Hepatocyte (in vitro differentiated cells): ENCODE measurements at regions not wholly inside any gene's neighbourhood (a gene's known extent, or its start where the extent isn't known, plus 50 kb on each side); places are given as distances from the start of the nearest gene placed in this dataset.
"Not testable (repeated sequence)": the region's sequence is repeated elsewhere in the genome, so short reads cannot be mapped to it uniquely, and the experiment has no call there.

Experiments
- DNase-seq: peaks from one replicate; pipeline ENCODE4 v3.0.0-alpha.2; 2016; ENCODE audit warnings: low spot score
- H2AFZ ChIP-seq: fragments of 200-600 bp; sonication (generic); 2 replicates; pipeline ENCODE4 v1.6.0; 2016; ENCODE audit warnings: antibody characterized with exemption, mild to moderate bottlenecking
- H3K27ac ChIP-seq: fragments of 200-600 bp; sonication (generic); 2 replicates; pipeline ENCODE4 v1.5.1; 2016; ENCODE audit warnings: mild to moderate bottlenecking
- H3K27me3 ChIP-seq: fragments of 200-600 bp; sonication (generic); 2 replicates; pipeline ENCODE4 v1.6.1; 2016
- H3K36me3 ChIP-seq: fragments of 200-600 bp; sonication (generic); replicated peaks from 2 replicates; pipeline ENCODE4 v1.5.1; 2016; ENCODE audit warnings: low read depth; ENCODE audit not compliant: insufficient read depth
- H3K4me1 ChIP-seq: fragments of 200-600 bp; sonication (generic); 2 replicates; pipeline ENCODE4 v1.5.1; 2016; ENCODE audit warnings: mild to moderate bottlenecking, moderate library complexity; ENCODE audit not compliant: insufficient read depth
- H3K4me2 ChIP-seq: fragments of 200-600 bp; sonication (generic); 2 replicates; pipeline ENCODE4 v1.6.0; 2016
- H3K4me3 ChIP-seq: fragments of 200-600 bp; sonication (generic); 2 replicates; pipeline ENCODE4 v1.5.1; 2016; ENCODE audit warnings: mild to moderate bottlenecking
- H3K79me2 ChIP-seq: fragments of 200-600 bp; sonication (generic); 2 replicates; pipeline ENCODE4 v1.6.0; 2017; ENCODE audit warnings: mild to moderate bottlenecking
- H3K9me2 ChIP-seq: fragments of 200-600 bp; sonication (generic); replicated peaks from 2 replicates; pipeline ENCODE4 v1.6.0; 2017; ENCODE audit warnings: mild to moderate bottlenecking; ENCODE audit not compliant: insufficient read depth
- H3K9me3 ChIP-seq: fragments of 200-600 bp; sonication (generic); 2 replicates; pipeline ENCODE4 v1.5.1; 2016; ENCODE audit warnings: low read depth, mild to moderate bottlenecking
- H4K20me1 ChIP-seq: fragments of 200-600 bp; sonication (generic); 2 replicates; pipeline ENCODE4 v1.6.0; 2016; ENCODE audit warnings: mild to moderate bottlenecking; ENCODE audit not compliant: insufficient read depth, poor library complexity, severe bottlenecking
- EZH2 ChIP-seq: fragments of 200-600 bp; sonication (generic); IDR thresholded peaks from 2 replicates; pipeline ENCODE4 v1.6.1; 2016; ENCODE audit warnings: antibody characterized with exemption, mild to moderate bottlenecking, borderline replicate concordance
- EZH2phosphoT487 ChIP-seq: fragments of 200-600 bp; sonication (generic); IDR thresholded peaks from one replicate; pipeline ENCODE4 v1.6.1; 2018; ENCODE audit warnings: antibody characterized with exemption, mild to moderate bottlenecking, low read depth, moderate library complexity; ENCODE audit not compliant: unreplicated experiment, severe bottlenecking
- WGBS: methylation state at CpG from one replicate; pipeline ENCODE4 v1.1.6; 2016; ENCODE audit warnings: low lambda C conversion rate; ENCODE audit errors: missing lambda C conversion rate; 5-methylcytosine and 5-hydroxymethylcytosine counted together
- TF ChIP-seq, protein P1 (sequence below): fragments of 200-600 bp; sonication (generic); IDR thresholded peaks from 2 replicates; pipeline ENCODE4 v1.5.1; 2016; ENCODE audit warnings: antibody characterized with exemption, mild to moderate bottlenecking; ENCODE audit not compliant: poor library complexity

DNA sequence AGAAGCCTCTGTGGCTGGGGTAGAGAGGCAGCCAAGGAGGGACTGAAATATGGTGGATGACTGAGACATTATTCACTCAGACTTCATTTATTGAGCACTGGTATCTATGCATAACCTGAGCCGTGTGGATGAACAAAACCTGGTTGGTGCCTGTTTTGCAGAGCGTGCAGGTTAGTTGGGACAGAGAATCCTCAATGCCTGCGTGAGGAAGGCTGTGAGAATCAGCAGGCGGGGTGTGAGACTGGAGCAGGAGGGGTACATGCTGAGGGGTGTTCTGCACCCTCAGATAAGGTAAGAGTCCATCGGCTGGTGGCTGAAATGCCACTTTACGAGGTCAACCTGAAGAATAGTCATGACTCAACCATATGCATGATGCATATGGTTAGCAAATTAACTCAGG, 271.6 kb downstream of the MED10 start:
- DNase-seq: no peak
- H3K27me3 ChIP-seq: no peaks in the 10 kb centered on the region
- 92% methylated on average over 6 of the region's 6 CpGs for WGBS
- no peaks in the 10 kb centered on the region for H3K4me1 ChIP-seq
- H3K4me2 ChIP-seq: no peak overlapping the region
- H3K36me3 ChIP-seq: no peaks in the 10 kb centered on the region
- no peaks in the 10 kb centered on the region for H3K9me2 ChIP-seq
- H3K9me3 ChIP-seq: no peaks in the 10 kb centered on the region
- no peak overlapping the region for H3K4me3 ChIP-seq
- H4K20me1 ChIP-seq: no peaks in the 10 kb centered on the region
- H3K79me2 ChIP-seq: no peaks in the 10 kb centered on the region
- H3K27ac ChIP-seq: no peak overlapping the region
- no peak overlapping the region for H2AFZ ChIP-seq
- TF ChIP-seq EZH2phosphoT487 (no peak), EZH2 (no peak)
- TF ChIP-seq, protein P1, sequence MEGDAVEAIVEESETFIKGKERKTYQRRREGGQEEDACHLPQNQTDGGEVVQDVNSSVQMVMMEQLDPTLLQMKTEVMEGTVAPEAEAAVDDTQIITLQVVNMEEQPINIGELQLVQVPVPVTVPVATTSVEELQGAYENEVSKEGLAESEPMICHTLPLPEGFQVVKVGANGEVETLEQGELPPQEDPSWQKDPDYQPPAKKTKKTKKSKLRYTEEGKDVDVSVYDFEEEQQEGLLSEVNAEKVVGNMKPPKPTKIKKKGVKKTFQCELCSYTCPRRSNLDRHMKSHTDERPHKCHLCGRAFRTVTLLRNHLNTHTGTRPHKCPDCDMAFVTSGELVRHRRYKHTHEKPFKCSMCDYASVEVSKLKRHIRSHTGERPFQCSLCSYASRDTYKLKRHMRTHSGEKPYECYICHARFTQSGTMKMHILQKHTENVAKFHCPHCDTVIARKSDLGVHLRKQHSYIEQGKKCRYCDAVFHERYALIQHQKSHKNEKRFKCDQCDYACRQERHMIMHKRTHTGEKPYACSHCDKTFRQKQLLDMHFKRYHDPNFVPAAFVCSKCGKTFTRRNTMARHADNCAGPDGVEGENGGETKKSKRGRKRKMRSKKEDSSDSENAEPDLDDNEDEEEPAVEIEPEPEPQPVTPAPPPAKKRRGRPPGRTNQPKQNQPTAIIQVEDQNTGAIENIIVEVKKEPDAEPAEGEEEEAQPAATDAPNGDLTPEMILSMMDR: no peak

DNA sequence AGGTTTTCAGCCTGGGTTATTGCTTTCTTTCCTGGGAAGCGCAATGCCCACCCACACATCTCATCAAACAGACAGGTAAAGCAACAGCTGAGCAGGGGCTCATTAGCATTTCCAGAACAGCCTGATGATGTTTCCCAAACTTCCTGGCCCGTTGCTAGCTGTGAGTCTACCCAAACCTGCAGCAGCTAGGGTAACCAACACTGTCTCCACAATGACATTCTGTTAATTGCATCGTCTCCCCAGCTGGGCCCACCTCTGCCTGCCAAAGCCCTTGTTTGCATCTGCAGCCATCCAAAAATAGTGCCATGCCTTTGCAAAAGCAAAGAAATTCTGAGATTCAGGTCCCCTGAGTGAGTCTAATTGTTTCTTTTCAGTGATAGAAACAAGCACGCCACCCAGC, 273.0 kb downstream of the MED10 start:
- no peaks in the 10 kb centered on the region for H3K4me1 ChIP-seq
- no peak for DNase-seq
- WGBS: 81% methylated on average over 4 of the region's 4 CpGs
- no peak overlapping the region for H3K4me3 ChIP-seq
- no peak overlapping the region for H3K4me2 ChIP-seq
- no peaks in the 10 kb centered on the region for H3K79me2 ChIP-seq
- H3K36me3 ChIP-seq: no peaks in the 10 kb centered on the region
- H2AFZ ChIP-seq: no peak overlapping the region
- no peaks in the 10 kb centered on the region for H3K9me2 ChIP-seq
- H3K27me3 ChIP-seq: no peaks in the 10 kb centered on the region
- no peaks in the 10 kb centered on the region for H4K20me1 ChIP-seq
- no peak for TF ChIP-seq EZH2
- TF ChIP-seq, protein P1: no peak
- no peak for TF ChIP-seq EZH2phosphoT487
- no peak overlapping the region for H3K27ac ChIP-seq
- H3K9me3 ChIP-seq: no peaks in the 10 kb centered on the region

DNA sequence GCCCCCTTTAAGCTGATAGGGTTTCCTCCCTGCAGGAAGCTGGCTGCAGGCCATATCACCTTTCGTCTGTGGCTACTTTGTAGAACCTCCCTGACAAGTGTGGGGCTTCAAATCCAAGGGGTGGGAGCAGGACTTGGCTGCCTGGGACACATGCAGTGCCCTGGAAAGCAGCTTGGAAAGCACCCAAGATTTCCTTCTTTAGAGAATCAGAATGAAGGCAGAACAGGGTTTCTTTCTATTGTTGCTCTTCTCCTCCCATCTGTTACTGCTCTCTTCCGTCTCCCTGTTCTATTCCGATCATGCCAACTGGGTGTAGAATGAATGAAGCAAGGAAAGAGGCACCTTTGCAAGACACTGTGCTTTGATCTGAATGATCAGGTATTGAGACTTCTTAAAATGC, 282.2 kb downstream of the MED10 start:
- no peak for DNase-seq
- Histone ChIP-seq H3K9me3 (no peaks in the 10 kb centered on the region), H3K79me2 (no peaks in the 10 kb centered on the region), H4K20me1 (no peaks in the 10 kb centered on the region), H3K4me1 (no peaks in the 10 kb centered on the region), H3K4me2 (no peak overlapping the region), H3K27me3 (no peaks in the 10 kb centered on the region), H3K36me3 (no peaks in the 10 kb centered on the region), H3K4me3 (no peak overlapping the region), H3K27ac (no peak overlapping the region), H2AFZ (no peak overlapping the region), H3K9me2 (no peaks in the 10 kb centered on the region)
- WGBS: 83% methylated on average over 3 of the region's 3 CpGs
- no peak for TF ChIP-seq EZH2phosphoT487
- TF ChIP-seq, protein P1: no peak
- TF ChIP-seq EZH2: no peak

DNA sequence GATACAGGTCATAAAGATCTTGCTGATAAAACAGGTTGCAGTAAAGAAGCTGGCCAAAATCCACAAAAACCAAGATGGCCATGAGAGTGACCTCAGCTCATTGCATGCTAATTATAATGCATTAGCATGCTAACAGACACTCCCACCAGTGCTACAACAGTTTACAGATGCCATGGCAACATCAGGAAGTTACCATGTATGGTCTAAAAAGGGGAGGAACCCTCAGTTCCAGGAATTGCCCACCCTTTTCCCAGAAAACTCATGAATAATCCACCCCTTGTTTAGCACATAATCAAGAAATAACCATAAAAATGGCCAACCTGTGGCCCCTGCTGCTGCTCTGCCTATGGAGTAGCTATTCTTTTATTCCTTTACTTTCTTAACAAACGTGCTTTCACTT, 284.2 kb downstream of the MED10 start:
- H3K9me2 ChIP-seq, H3K27ac ChIP-seq, H3K79me2 ChIP-seq, H3K9me3 ChIP-seq, H3K4me3 ChIP-seq, H3K4me1 ChIP-seq, H3K4me2 ChIP-seq, DNase-seq, H2AFZ ChIP-seq, H3K36me3 ChIP-seq, H3K27me3 ChIP-seq, H4K20me1 ChIP-seq: not testable (repeated sequence)
- WGBS: 59% methylated on average over 1 of the region's 1 CpG
